NCI-H1436 (cell line): ENCODE measurements at regions not wholly inside any gene's neighbourhood (a gene's known extent, or its start where the extent isn't known, plus 50 kb on each side); places are given as distances from the start of the nearest gene placed in this dataset.

Experiments used
- DNase-seq: peaks from one replicate; lab custom pipeline; 2025; lab: John Stamatoyannopoulos, UW

GRCh38 chr5:73228052-73228451, 55.1 kb downstream of the TMEM174 start:
- no peak for DNase-seq
